GM03348 (cell line): ENCODE measurements at regions not wholly inside any gene's neighbourhood (a gene's known extent, or its start where the extent isn't known, plus 50 kb on each side); places are given as distances from the start of the nearest gene placed in this dataset.

Experiments used
- DNase-seq: peaks from one replicate; pipeline ENCODE4 v3.0.0; 2012; ENCODE audit warnings: low spot score

DNA sequence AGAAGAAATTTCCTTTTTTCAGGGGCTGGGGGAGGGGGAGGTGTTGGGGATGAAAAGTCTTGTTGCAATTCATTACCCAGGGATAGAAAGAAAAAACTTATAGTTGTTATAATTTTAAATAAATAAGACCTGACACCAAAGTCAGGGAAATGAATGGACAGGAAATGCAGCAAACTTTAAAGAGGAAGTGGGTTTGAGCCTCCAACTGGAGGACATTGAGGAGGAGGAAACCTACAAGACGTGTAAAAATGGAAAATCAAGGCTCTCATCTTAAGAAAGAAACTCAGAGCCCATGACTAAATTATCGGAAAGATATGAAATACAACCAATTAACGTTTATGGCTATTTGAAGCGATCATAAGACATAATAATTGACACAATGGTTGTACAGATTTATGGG lies 54.4 kb downstream of the NIBAN1 start:
- no peak for DNase-seq

DNA sequence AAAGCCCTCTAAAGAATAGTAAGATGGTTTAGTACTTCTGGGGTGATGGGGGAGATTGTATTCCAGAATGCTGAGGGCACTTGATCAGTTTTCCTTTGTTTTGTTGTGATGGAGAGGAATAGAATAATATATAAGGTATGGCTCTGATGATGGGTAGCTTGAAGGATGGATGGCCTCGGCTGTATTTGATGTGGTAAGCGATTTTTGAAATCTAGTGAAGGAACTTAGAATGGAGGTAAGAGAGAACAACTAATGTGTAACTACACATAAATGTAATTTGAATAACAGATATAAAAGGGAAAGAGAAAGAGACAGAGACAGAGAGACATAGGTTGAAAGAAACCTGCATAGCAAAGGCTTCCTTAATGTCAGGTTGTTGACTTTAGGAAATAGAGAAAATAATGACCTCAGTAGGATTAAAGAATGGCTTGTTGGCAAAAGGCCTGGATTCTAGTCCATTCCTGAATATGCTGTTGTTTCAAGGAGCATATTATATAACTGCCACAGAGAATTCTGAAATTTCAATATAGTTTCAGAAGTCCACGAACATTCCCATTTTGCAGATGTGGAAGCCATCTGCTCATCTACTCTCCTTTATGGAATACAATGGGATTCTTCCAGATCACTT lies 58.7 kb downstream of the NIBAN1 start:
- DNase-seq = no peak

DNA sequence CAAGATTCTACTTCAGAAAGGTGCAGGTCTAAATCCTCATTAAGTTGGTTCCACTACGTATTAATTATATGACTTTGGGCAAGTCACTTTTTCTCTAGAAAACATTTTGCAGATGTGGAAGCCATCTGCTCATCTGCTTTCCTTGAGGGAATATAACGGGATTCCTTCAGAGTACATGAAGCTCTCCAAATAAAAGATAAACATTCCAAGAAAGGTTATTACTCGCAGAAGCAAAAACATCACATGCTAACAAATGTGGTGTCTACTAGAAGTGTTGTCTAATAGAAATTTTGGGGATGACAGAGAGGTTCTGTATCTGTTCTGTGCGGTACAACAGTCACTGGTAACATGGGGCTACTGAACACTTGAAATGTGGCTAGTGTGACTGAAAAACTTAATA lies 60.2 kb downstream of the NIBAN1 start:
- DNase-seq = no peak

DNA sequence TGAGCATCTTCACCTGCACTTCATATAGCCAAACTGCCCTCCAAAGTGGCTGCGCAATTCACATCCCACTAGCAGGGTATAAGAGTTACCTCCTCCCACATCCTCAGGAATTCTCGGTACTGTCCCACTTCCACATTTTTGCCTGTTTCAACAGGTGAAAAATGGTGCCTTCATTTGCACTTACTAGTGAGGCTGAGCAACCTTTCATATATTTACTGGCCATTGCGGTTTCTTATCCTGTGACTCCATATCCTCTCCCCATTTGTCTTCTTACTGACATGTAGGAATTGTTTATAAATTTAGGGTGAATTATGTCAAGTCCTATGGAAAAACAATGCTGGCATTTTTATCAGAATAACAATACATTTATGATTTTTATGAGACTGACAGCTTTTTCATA lies 61.9 kb downstream of the NIBAN1 start:
- DNase-seq = no peak

DNA sequence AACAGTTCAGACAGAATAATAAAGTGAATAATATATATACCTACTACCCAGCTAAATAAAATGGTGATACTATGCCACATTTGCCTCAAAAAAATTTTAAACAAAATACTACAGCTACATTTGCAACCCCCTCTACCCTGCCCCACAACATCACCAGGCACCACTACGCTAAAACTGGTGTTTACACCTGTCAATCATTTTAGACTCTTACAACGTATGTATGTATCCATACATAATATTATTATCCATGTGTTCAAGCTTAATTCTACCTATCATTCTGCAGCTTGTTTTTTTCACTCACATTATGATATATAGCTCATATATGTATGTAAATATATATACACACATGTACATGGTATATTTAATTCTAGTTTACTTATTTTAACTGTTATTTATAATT lies 62.5 kb downstream of the NIBAN1 start:
- DNase-seq = no peak

DNA sequence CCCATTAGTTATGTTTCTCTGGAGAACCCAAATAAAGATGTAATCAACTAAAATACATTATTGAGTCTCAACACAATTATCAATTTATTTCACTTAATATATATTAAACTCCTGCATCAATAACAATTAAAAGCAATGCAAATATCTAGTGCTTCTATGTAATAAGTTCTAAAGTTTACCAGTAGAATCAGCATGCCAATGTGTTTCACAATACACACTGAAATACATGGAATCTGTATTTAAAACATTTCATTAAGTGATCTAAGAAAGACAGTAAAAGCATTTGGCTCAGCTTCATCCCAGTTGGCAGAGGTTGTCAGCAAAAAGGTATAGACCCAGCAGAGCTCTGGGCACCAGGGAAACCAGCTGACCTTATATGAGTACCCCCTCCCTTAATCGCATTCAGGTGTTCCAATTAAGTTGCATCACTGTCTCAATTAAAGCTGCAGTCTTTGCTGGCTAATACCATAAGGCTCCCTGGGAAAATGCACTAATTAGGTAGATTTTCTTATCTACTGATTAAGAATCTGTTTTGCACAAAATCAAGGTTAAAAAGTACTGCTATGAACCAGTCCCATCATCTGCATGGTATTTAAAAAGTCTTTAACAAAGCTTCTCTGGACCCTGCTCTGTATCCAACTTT lies 63.1 kb downstream of the NIBAN1 start:
- DNase-seq = peak; percentile 13

DNA sequence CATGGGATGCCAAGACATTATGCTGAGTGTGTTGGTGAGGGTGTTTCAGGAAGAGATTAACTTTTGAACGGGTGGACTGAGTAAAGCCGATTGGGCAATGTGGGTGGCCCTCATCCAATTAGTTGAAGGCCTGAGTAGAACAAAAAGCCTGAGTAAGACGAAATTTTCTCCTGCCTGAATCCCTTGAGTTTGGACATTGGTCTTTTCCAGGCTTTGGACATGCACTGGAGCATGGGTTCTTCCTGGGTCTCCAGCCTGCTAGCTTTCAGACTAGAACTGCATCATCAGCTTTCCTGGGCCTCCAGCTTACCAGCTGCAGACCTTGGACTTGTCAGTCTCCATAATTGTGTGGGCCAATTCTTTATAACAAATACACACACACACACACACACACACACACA lies 63.6 kb downstream of the NIBAN1 start:
- DNase-seq = peak; percentile 63

DNA sequence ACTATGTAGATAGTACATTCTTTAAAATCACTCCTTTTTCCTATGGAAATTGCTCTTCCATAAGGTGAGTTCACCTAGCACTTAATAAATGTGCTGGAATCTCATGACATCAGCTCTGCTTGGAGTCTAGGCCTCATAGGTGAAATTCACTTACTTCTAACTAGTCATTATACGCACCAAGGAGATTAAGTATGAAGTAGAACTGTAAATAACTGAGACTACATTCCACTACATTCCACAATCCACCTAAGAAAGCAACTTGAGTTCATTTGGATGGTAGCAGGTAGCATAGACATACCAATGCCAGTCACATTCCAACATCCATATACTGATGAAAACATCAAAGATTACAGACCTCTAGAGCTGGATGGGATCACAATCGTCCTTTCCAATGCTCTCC lies 64.3 kb downstream of the NIBAN1 start:
- DNase-seq = no peak

DNA sequence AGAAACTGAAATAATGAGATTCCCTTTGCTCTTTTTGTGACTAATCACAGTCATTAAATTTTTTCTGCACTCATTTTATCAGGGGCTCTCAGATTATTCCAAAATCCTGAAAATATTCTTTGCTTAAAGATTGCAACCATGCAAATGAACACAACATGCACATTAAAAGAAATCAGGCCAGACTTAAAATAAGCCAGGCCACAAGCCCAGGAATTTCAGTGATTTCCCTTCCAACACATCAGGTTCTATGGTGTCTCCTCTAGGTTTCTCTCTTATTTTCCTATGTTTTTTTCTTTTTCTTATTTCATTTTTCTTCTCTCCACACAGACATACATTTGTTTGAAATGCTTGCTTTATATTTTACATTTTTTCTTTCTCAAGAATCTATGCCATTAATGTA lies 65.3 kb downstream of the NIBAN1 start:
- DNase-seq = no peak

DNA sequence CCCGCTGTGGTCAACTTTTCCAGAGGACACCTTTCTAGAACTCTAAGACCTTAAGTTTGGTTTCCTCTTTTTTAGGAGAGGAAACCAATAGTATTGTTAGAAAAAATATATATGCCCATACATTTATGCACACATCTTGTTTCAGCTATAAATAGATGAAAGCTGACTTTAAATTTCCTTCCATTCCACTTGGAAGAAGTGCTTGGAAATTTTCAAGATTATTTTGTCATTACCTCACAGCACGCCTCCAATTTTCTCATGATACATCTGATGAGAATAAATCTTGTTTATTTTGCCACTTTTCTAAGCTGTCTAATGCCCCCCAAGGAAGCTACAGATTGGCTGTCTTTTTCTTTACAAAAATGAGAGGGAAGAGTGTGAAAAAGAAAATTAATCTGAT lies 65.8 kb downstream of the NIBAN1 start:
- no peak for DNase-seq

DNA sequence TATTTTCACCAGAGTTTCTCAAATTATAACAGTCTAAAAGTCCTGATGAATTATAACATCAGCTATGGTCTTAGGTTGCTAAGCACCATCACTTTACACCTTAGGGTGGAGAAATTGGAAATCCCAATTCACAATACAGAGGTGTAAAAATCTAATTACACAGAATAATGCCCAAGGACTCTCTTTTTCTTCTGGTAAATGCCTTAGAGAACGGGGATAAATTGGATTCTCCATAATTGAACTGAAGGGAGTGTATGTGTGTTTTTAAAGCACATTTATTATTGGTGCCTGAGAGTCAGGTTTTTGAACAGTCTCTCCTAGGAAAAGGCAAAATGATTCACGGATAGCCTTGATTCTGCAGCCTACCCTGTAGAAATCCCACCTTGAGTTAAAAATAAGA lies 66.8 kb downstream of the NIBAN1 start:
- DNase-seq = no peak

DNA sequence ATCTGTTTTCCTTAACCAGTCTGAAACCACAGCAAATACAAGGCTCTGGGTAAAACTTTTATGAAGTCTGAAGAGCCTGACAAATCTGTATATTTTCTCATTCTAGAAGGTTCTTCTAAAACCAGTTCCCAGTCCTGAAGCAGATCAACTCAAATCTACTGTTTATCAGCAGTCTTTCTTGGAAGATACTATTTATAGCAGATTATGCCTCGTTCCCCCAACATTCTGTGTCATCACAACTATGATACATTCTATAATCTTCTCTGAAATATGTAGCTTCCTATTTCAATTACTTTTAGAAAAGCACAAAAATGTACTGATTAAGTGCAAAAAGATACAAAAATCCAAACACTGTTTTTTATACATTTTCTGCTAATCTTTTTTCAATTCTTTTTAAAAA lies 67.5 kb downstream of the NIBAN1 start:
- DNase-seq = peak; percentile 16

DNA sequence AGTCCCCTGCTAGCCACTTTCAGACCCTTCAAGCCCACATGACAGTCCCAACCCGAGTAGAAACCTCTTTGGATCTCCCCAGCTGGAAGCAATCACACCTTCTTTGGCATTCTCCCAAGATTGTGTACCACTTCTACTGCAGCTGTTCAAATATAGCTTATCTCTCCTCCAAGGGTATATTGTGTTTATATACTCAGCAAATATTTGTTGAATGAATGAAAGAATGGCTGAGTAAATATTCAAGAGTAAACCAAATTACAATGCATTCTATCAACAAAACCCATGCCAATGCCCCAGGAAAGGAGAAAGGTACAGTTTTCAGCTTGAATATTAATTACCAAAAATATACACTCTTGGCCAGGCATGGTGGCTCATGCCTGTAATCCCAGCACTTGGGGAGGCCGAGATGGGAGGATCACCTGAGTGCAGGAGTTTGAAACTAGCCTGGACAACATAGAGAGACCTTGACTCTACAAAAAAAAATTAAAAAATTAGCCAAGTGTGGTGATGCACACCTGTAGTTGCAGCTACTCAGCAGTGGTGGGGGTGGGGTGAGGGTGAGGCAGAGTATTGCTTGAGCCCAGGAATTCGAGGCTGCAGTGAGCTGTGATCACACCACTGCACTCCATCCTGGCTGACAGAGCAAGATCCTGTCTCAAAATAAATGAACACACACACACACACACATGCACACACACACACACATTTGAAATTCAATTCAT lies 68.5 kb downstream of the NIBAN1 start:
- DNase-seq = no peak

DNA sequence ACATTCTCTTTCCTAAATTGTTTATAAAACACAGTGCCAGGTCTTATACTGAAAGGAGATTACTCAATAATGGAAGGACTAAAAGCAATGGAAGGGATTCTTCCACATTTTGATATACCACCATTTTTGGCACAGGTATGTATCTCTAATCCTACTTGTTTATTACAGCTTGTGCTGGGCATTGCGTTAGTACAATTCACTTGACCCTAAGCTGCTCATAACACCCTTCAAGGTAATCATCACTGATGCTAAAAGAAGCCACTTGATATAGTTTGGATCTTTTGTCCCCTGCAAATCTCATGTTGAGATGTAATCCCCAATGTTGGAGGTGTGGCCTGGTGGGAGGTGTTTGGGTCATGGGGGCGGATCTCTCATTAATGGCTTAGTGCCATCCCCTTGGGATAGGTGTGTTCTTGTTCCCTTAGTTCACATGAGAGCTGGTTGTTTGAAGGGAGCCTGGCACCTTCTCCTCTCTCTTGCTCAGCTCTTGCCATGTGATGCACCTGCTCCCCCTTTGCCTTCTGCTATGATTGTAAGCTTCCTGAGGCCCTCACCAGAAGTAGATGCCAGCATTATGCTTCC lies 71.1 kb downstream of the NIBAN1 start:
- DNase-seq = no peak

DNA sequence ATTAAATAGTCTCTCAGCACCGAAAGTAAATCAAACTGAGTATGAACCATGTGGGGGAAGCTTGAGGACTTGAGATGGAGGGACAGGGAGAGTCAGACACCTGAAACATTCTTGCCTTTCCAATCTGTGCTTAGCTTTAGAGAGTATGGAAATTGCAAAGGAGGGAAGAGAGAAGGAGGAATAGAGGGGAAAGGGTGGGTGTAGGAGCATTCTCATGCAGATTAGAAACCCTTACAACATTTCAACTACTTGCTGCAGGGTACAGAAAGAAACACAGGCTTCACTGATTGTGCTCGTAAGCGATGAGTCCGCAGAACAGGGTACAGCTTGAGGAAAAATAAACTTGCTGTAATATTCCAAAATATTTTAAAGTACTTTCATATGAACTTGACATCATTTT lies 73.8 kb downstream of the NIBAN1 start:
- no peak for DNase-seq

DNA sequence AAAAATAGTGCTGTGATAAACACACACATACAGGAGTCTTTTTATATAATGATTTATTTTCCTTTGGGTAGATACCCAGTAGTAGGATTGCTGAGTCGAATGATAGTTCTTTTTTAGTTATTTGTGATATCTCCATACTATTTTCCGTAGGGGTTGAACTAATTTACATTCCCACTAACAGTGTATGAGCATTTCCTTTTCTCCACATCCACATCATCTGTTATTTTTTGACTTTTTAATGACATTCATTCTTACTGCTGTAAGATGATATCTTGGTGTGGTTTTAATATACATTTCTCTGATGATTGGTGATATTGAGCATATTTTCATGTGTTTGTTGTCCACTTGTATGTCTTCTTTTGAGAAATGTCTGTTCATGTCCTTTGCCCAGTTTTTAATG lies 78.3 kb downstream of the NIBAN1 start:
- no peak for DNase-seq

DNA sequence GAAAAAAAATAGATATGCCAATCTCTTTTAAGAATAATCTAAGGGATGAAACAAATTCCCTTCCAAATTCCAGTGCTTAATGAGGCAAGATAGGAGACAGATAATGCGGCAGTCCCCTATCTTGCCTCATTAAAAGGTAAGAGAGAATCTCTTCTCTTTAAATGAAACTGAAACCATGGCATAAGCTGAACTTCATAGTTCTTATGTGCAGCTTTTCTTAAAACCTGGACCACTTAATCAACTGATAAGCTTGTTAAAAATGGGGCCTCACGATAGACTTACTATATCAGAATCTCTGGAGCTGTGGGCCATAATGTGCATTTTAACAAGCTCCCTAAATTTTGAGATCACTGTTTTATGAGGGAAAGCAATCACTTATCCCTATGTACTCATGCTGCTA lies 79.2 kb downstream of the NIBAN1 start:
- no peak for DNase-seq

DNA sequence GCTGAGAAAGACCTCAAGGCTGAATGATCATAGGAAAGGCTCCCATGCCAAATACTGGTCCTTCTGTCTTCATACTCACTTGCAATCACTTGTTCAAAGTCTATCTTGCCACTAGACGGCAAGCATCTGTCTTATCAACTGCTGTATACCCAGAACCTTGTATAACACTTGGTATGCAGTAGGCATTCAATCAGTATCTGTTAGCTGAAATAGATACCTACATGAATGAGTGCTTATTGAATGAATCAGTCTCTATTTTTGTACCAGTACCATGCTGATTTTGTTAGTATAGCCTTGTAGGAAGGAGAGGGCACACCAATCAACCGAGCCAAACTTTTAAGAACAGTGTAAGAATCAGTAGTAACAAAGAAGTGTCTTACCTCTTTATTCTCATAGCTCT lies 80.6 kb downstream of the NIBAN1 start:
- no peak for DNase-seq

DNA sequence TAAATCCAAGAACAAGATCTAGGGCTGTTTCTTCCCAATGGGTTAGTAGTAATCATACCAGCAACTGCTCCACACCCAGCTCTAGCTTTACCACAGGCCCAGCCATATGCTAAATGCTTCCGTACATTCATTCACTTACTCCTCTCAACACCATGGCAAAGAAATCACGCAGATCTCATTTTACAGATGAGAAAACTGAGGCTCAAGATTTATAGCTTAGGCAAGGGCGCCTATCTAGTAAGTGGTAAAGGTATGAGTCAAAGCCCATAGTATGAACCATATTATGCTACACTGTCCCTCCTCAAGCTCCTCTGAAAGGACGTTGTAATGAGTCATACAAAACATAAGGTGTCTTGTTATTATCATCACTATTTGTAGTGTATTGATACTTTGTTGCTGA lies 82.2 kb downstream of the NIBAN1 start:
- no peak for DNase-seq

DNA sequence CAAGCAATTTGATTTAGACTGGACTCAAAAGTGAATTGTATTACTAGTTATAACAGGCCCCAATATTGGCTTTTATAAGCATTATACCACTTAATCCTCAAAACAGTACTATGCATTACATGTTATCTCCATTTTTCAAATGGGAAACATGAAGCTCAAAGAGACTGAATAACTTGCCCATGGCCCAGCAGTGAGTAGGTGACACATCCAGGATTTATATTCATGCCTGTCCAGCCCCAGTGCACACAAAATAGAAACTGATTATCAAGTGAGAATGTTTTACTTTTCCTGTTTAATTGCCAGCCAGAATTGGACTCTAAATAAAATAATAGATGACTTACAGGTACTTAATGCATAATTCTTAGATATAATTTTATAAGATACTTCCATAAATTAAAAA lies 82.9 kb downstream of the NIBAN1 start:
- no peak for DNase-seq

DNA sequence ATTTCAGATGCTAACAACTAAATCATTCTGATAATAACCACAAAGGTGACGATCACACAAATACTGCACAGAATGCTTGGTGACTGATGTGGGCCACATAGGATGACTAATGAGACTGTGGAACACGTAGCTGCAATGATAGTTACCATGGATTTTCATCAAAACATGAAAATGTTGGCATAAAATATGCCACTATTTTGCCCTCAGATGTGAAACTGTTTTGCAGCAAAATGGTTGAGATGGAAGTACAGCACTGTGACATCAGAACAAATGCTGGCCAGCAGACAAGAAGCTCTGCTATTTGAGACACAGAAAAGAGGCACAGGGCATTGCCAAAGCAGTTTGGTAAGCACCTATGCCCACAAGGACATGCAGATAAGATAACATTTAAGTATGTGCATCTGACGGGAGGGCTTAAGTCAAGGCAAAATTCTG lies 83.8 kb downstream of the NIBAN1 start:
- DNase-seq = no peak

DNA sequence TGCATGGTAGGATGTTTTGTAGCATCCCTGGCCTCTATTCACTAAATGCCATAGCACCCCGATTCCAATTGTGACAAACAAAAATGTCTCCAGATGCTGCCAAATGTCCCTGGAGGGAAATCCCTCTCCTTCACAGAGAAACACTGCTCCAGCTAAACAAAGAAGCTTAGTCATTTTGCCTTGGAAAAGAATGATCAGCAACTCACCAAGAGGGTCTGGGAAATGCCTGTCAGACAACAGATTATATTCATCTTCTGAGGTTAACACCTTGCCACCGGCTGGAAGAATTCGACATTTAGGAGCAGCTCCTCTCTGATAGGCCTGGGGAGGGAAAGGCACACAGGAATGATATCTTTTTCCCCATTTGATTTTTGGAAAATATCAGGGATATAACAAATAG lies 84.4 kb downstream of the NIBAN1 start:
- DNase-seq = no peak

DNA sequence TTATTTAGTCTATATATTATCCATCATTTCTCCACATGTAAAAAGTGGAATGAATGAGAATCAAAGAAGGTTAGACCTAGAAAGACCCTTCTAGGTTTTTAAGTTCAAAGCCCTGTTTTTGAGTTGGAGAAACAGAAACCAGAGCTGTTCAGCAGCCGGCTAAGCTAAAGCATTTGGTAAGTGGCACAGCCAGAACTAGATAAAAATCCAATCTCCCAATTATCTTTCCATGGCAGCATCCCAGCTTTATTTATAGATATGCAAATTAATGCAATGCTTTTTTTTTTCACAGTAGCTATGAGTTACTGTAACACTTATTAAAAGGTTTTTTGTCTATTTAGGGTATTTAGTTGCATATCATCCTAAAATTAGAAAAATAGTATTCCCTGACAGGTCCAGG lies 85.1 kb downstream of the NIBAN1 start:
- DNase-seq = no peak
